Activated T-cell treated with anti-CD3 and anti-CD28 coated beads, Interleukin-2, amount 50 U/mL, for 1 hour (primary cell): ENCODE measurements at regions not wholly inside any gene's neighbourhood (a gene's known extent, or its start where the extent isn't known, plus 50 kb on each side); places are given as distances from the start of the nearest gene placed in this dataset.
"Not testable (repeated sequence)": the region's sequence is repeated elsewhere in the genome, so short reads cannot be mapped to it uniquely, and the experiment has no call there.

ENCODE experiments used
- DNase-seq: peaks from one replicate; pipeline ENCODE4 v3.0.0-alpha.2; 2020

GRCh38 chr18:42334931-42335330, 379.9 kb downstream of the PIK3C3 start:
- no peak for DNase-seq

GRCh38 chr18:42336139-42336538, 381.1 kb downstream of the PIK3C3 start:
- DNase-seq, result no peak

GRCh38 chr18:42337337-42337736, 382.3 kb downstream of the PIK3C3 start:
- not testable (repeated sequence) for DNase-seq

- no peak for DNase-seq
These were observed 383.6 kb downstream of the PIK3C3 start for GRCh38 chr18:42338683-42339082.

- no peak for DNase-seq
These were observed 384.3 kb downstream of the PIK3C3 start for GRCh38 chr18:42339372-42339771.

- DNase-seq, result no peak
These were observed 385.5 kb downstream of the PIK3C3 start for GRCh38 chr18:42340423-42341009.

- DNase-seq, result no peak
These were observed 386.4 kb downstream of the PIK3C3 start for GRCh38 chr18:42341423-42341822.

GRCh38 chr18:42348722-42349121, 393.7 kb downstream of the PIK3C3 start:
- DNase-seq, result no peak

GRCh38 chr18:42351455-42351854, 396.4 kb downstream of the PIK3C3 start:
- DNase-seq, result no peak

- DNase-seq, result no peak
These were observed 405.7 kb downstream of the PIK3C3 start for GRCh38 chr18:42360716-42361115.

GRCh38 chr18:42363446-42364441, 408.7 kb downstream of the PIK3C3 start:
- no peak for DNase-seq

- DNase-seq, result no peak
These were observed 409.7 kb downstream of the PIK3C3 start for GRCh38 chr18:42364766-42365165.

- DNase-seq, result no peak
These were observed 410.6 kb downstream of the PIK3C3 start for GRCh38 chr18:42365591-42365990.

GRCh38 chr18:42373584-42373983, 418.6 kb downstream of the PIK3C3 start:
- DNase-seq, result no peak

- DNase-seq, result no peak
These were observed 419.9 kb downstream of the PIK3C3 start for GRCh38 chr18:42374961-42375360.

GRCh38 chr18:42378854-42379253, 423.8 kb downstream of the PIK3C3 start:
- not testable (repeated sequence) for DNase-seq

GRCh38 chr18:42381236-42381635, 426.2 kb downstream of the PIK3C3 start:
- DNase-seq, result not testable (repeated sequence)

GRCh38 chr18:42392416-42392815, 437.4 kb downstream of the PIK3C3 start:
- no peak for DNase-seq

- DNase-seq, result no peak
These were observed 437.9 kb downstream of the PIK3C3 start for GRCh38 chr18:42392926-42393325.

GRCh38 chr18:42394238-42394637, 439.2 kb downstream of the PIK3C3 start:
- no peak for DNase-seq

GRCh38 chr18:42401131-42401673, 446.2 kb downstream of the PIK3C3 start:
- no peak for DNase-seq

- no peak for DNase-seq
These were observed 449.1 kb downstream of the PIK3C3 start for GRCh38 chr18:42404151-42404550.

- no peak for DNase-seq
These were observed 454.0 kb downstream of the PIK3C3 start for GRCh38 chr18:42409005-42409404.

- no peak for DNase-seq
These were observed 457.2 kb downstream of the PIK3C3 start for GRCh38 chr18:42412281-42412680.
